ENCODE measurements at regions not wholly inside any gene's neighbourhood (a gene's known extent, or its start where the extent isn't known, plus 50 kb on each side); places are given as distances from the start of the nearest gene placed in this dataset.

GRCh38 chr10:33106767-33107166, 148.7 kb upstream of the ITGB1 start:
- no peak for DNase-seq (ENCODE audit: low spot score)
- intact Hi-C loops (cut with DNase I): no loop called here

- intact Hi-C loops (cut with DNase I): no loop called here
- no peak for DNase-seq (ENCODE audit: low spot score)
Measured at GRCh38 chr10:33103863-33104379, 145.9 kb upstream of the ITGB1 start.

- intact Hi-C loops (cut with DNase I): no loop called here
- no peak for DNase-seq (ENCODE audit: low spot score)
Measured at GRCh38 chr10:33102071-33102470, 144.0 kb upstream of the ITGB1 start.

GRCh38 chr10:33101392-33101787, 143.4 kb upstream of the ITGB1 start:
- DNase-seq (ENCODE audit: low spot score): no peak
- intact Hi-C loops (cut with DNase I): no loop called here

- intact Hi-C loops (cut with DNase I): no loop called here
- no peak for DNase-seq (ENCODE audit: low spot score)
Measured at GRCh38 chr10:33100781-33101391, 142.9 kb upstream of the ITGB1 start.

GRCh38 chr10:33099748-33100147, 141.7 kb upstream of the ITGB1 start:
- DNase-seq (ENCODE audit: low spot score): no peak
- intact Hi-C loops (cut with DNase I): no loop called here

GRCh38 chr10:33098951-33099663, 141.1 kb upstream of the ITGB1 start:
- intact Hi-C loops (cut with DNase I): no loop called here
- no peak for DNase-seq (ENCODE audit: low spot score)

- intact Hi-C loops (cut with DNase I): no loop called here
Measured at GRCh38 chr10:33095867-33096815, 138.1 kb upstream of the ITGB1 start.

GRCh38 chr10:33094263-33095051, 136.4 kb upstream of the ITGB1 start:
- DNase-seq (ENCODE audit: low spot score): no peak
- intact Hi-C loops (cut with DNase I): no loop called here

More at GRCh38 chr10:33095867-33096815, 138.1 kb upstream of the ITGB1 start:
- no peak for DNase-seq (ENCODE audit: low spot score)

GRCh38 chr10:33093362-33093761, 135.3 kb upstream of the ITGB1 start:
- DNase-seq (ENCODE audit: low spot score): no peak
- intact Hi-C loops (cut with DNase I): no loop called here

- intact Hi-C loops (cut with DNase I): no loop called here
- DNase-seq (ENCODE audit: low spot score): no peak
Measured at GRCh38 chr10:33092596-33092995, 134.6 kb upstream of the ITGB1 start.

GRCh38 chr10:33091201-33091600, 133.2 kb upstream of the ITGB1 start:
- no peak for DNase-seq (ENCODE audit: low spot score)
- intact Hi-C loops (cut with DNase I): no loop called here

- intact Hi-C loops (cut with DNase I): no loop called here
- no peak for DNase-seq (ENCODE audit: low spot score)
Measured at GRCh38 chr10:33088990-33089389, 131.0 kb upstream of the ITGB1 start.

GRCh38 chr10:33087922-33088321, 129.9 kb upstream of the ITGB1 start:
- no peak for DNase-seq (ENCODE audit: low spot score)
- intact Hi-C loops (cut with DNase I): no loop called here

GRCh38 chr10:33087152-33087551, 129.1 kb upstream of the ITGB1 start:
- intact Hi-C loops (cut with DNase I): no loop called here
- no peak for DNase-seq (ENCODE audit: low spot score)

GRCh38 chr10:33086100-33086499, 128.1 kb upstream of the ITGB1 start:
- DNase-seq (ENCODE audit: low spot score): no peak
- intact Hi-C loops (cut with DNase I): no loop called here

- DNase-seq (ENCODE audit: low spot score): no peak
- intact Hi-C loops (cut with DNase I): no loop called here
Measured at GRCh38 chr10:33085313-33085833, 127.3 kb upstream of the ITGB1 start.

- intact Hi-C loops (cut with DNase I): no loop called here
- DNase-seq (ENCODE audit: low spot score): no peak
Measured at GRCh38 chr10:33084453-33084852, 126.4 kb upstream of the ITGB1 start.

- DNase-seq (ENCODE audit: low spot score): no peak
- intact Hi-C loops (cut with DNase I): no loop called here
Measured at GRCh38 chr10:33082373-33082895, 124.4 kb upstream of the ITGB1 start.

Measured in cardiac septum (tissue), 1 donor.